ENCODE measurements at regions not wholly inside any gene's neighbourhood (a gene's known extent, or its start where the extent isn't known, plus 50 kb on each side); places are given as distances from the start of the nearest gene placed in this dataset.

DNA sequence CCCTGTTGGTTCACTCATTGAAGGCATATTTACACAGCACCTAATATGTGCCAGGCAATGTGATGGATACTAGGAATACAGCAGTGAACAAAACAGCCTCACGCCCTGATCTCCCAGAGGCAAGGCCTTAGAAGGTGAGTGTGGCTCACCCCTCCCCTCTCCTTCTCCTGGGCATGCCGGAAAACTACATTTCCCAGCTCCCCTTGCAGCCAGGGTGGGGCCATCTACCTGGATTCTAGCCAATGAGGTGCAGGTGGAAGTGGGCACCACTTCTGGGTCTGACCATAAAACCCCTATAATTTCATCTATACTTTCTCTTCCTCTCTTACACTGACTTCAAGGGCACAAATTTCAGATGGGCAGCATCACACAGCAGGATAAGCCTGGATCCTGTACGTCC is 63.8 kb downstream of the FBXO2 start (continued):
- TF ChIP-seq CHD1 (IDR thresholded peaks at IDR 0.05; ENCODE audit: low read depth, low read length): no peak
- TF ChIP-seq CHD7 (IDR thresholded peaks at IDR 0.05; ENCODE audit: insufficient replicate concordance, low read length): no peak

All from H1 (cell line).